ENCODE measurements at regions not wholly inside any gene's neighbourhood (a gene's known extent, or its start where the extent isn't known, plus 50 kb on each side); places are given as distances from the start of the nearest gene placed in this dataset.

GRCh38 chr12:28023156-28023887 is 50.8 kb upstream of the PTHLH start:
- H3K4me1 ChIP-seq (ENCODE audit: control insufficient read depth in 1 of 2, insufficient read depth in 2 of 2, low read length in 2 of 2): no peaks in the 10 kb centered on the region
- intact Hi-C loops (cut with micrococcal nuclease): no loop called here
- Mint-ChIP-seq H3K4me3 (no peak overlapping the region), H3K36me3 (no peaks in the 10 kb centered on the region), H3K9me3 (peaks cover 0 to 6% (median 2%) of the 10 kb centered on the region in 7 donors), H3K27me3 (ENCODE audit: low read depth in 3 of 3) (peaks cover 0 to 2% (median 1%) of the 10 kb centered on the region in 3 donors), H3K4me1 (no peaks in the 10 kb centered on the region), H3K27ac (no peak overlapping the region)
- no peak overlapping the region for H3K4me2 ChIP-seq (replicated peaks; ENCODE audit: extremely low read depth, low read length, poor library complexity, severe bottlenecking)
- no peak overlapping the region for H3K4me3 ChIP-seq (replicated peaks in 1 of 3; ENCODE audit: low read depth in 2 of 3, low read length in 3 of 3)
- DNase-seq: no peak
- H3K9me3 ChIP-seq (replicated peaks in 1 of 2; ENCODE audit: control insufficient read depth in 1 of 2, insufficient read depth in 1 of 2, low read length in 2 of 2): peaks cover 0 to 3% of the 10 kb centered on the region in 2 donors
- TF ChIP-seq CTCF (IDR thresholded peaks at IDR 0.05): no peak
- H3K36me3 ChIP-seq (replicated peaks in 1 of 2; ENCODE audit: control insufficient read depth in 1 of 2, insufficient read depth in 2 of 2, low read length in 2 of 2): no peaks in the 10 kb centered on the region
- no peak overlapping the region for H3K9ac ChIP-seq (ENCODE audit: insufficient read depth, low read length, poor library complexity, severe bottlenecking)
- no peaks in the 10 kb centered on the region for H3K79me2 ChIP-seq (ENCODE audit: insufficient read depth, low read length)
- no peak overlapping the region for H2AFZ ChIP-seq (ENCODE audit: insufficient read depth, low read depth, low read length, poor library complexity, severe bottlenecking)
- 80% methylated on average over 2 of the region's 5 CpGs for WGBS (ENCODE audit: insufficient coverage)
- H3K27ac ChIP-seq (ENCODE audit: low read depth in 1 of 2, low read length in 2 of 2): no peak overlapping the region
- H3K27me3 ChIP-seq (ENCODE audit: control insufficient read depth in 2 of 2, insufficient read depth in 2 of 2, low read length in 2 of 2): no peaks in the 10 kb centered on the region
- no peaks in the 10 kb centered on the region for H4K20me1 ChIP-seq (ENCODE audit: insufficient read depth, low read length)

GRCh38 chr12:28024231-28024995 is 51.9 kb upstream of the PTHLH start:
- Mint-ChIP-seq H3K36me3 (no peaks in the 10 kb centered on the region), H3K4me1 (no peaks in the 10 kb centered on the region), H3K27ac (no peak overlapping the region), H3K9me3 (peaks cover 0 to 6% (median 2%) of the 10 kb centered on the region in 7 donors), H3K4me3 (no peak overlapping the region), H3K27me3 (ENCODE audit: low read depth in 3 of 3) (peaks cover 0 to 2% (median 1%) of the 10 kb centered on the region in 3 donors)
- Histone ChIP-seq H3K4me2 (replicated peaks; ENCODE audit: extremely low read depth, low read length, poor library complexity, severe bottlenecking) (no peak overlapping the region), H3K27me3 (ENCODE audit: control insufficient read depth in 2 of 2, insufficient read depth in 2 of 2, low read length in 2 of 2) (no peaks in the 10 kb centered on the region), H3K4me1 (ENCODE audit: control insufficient read depth in 1 of 2, insufficient read depth in 2 of 2, low read length in 2 of 2) (no peaks in the 10 kb centered on the region), H3K27ac (ENCODE audit: low read depth in 1 of 2, low read length in 2 of 2) (no peak overlapping the region), H3K9ac (ENCODE audit: insufficient read depth, low read length, poor library complexity, severe bottlenecking) (no peak overlapping the region), H2AFZ (ENCODE audit: insufficient read depth, low read depth, low read length, poor library complexity, severe bottlenecking) (no peak overlapping the region), H3K79me2 (ENCODE audit: insufficient read depth, low read length) (no peaks in the 10 kb centered on the region), H3K36me3 (replicated peaks in 1 of 2; ENCODE audit: control insufficient read depth in 1 of 2, insufficient read depth in 2 of 2, low read length in 2 of 2) (no peaks in the 10 kb centered on the region), H4K20me1 (ENCODE audit: insufficient read depth, low read length) (no peaks in the 10 kb centered on the region), H3K9me3 (replicated peaks in 1 of 2; ENCODE audit: control insufficient read depth in 1 of 2, insufficient read depth in 1 of 2, low read length in 2 of 2) (peaks cover 0 to 3% of the 10 kb centered on the region in 2 donors), H3K4me3 (replicated peaks in 1 of 3; ENCODE audit: low read depth in 2 of 3, low read length in 3 of 3) (no peak overlapping the region)
- WGBS (ENCODE audit: insufficient coverage): no CpG with 5 or more reads among the region's 3 CpGs
- TF ChIP-seq CTCF (IDR thresholded peaks at IDR 0.05): no peak
- intact Hi-C loops (cut with micrococcal nuclease): no loop called here
- DNase-seq: no peak
